Iris pigment epithelial cell (primary cell): ENCODE measurements at regions not wholly inside any gene's neighbourhood (a gene's known extent, or its start where the extent isn't known, plus 50 kb on each side); places are given as distances from the start of the nearest gene placed in this dataset.

Experiments used
- DNase-seq: peaks from one replicate; pipeline ENCODE4 v3.0.0-alpha.2; 2011; ENCODE audit warnings: low read depth

- DNase-seq = no peak
These were observed 51.3 kb upstream of the PTPN3 start for GRCh38 chr9:109549386-109549785.

DNA sequence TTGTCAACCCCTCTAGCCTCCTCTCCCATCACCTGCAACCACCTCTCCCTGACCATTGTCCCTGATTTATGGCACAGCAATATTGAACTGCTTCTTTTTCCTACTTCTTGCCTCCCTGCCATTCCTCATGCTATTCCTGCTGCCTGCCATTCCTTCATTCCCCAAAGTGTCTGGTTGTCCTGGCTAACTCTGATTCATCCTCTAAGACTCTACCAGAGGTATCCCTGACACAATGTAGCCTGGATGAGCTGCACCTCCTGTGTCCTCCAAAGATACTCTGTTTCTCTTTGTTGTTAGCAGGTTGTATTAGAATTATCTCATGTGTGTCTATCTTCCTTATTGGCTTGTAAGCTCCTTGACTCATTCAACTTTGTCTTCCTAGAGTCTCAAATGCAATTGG is 53.5 kb upstream of the PTPN3 start:
- DNase-seq = no peak

DNA sequence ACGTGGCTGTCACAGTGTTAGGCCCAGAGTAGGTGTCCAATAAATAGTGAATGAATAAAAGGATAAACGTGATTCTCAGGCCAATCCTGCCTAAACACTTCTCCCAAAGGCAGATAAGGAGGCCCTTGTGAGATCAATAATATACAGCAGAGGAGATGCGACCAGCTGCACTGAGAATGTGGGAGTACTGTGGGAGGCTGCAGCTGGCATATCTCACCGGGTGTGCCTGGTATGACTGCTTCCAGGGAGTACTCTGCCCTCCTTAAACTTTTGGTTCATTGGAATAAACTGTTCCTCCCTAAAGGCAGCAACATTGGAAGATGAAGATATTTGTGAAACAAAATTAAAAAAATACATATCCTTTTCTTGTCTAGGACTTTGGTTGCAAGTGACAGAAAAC is 57.1 kb upstream of the PTPN3 start:
- no peak for DNase-seq

- peak; percentile 4 for DNase-seq
These were observed 58.0 kb upstream of the PTPN3 start for GRCh38 chr9:109556061-109556460.

DNA sequence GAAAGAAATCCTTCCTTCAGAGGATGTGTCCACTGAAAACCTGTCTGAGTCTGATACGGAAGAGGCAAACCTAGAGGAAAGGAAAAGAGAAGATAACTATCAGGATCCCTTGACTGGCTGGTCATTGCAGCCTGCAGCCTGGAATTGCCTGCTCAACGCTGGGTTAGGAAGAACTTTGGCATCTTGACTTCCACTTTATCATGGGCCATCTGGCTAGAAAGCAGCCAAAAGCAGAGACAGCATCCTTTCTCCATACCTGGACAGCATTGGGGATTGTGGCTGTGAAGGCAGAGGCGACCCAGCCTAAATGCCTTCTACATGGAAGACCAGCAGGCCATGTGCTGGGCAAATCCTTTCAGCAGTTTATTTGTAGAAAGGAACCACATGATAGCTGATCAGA is 58.7 kb upstream of the PTPN3 start:
- no peak for DNase-seq

- no peak for DNase-seq
These were observed 59.4 kb upstream of the PTPN3 start for GRCh38 chr9:109557481-109557880.

- no peak for DNase-seq
These were observed 60.6 kb upstream of the PTPN3 start for GRCh38 chr9:109558718-109559151.

GRCh38 chr9:109560470-109561132 is 62.5 kb upstream of the PTPN3 start:
- no peak for DNase-seq

DNA sequence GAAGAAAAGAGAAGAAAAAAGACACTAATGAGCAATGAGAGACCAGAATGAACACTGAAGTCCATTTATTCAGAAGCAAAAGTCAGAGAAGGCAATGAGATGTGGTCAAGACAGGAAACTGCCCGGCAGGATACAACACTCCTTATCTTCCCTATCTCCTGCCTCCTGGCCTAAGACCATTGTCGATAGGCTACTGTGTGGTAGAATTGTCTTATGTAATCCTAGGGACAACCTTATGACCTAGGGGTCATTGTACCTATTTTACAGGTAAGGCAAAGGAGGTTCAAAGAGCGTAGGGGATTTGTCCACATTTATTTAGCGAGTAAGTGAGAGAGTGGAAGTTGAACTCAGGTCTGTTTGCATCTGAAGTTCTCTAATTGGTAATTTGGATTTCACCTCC is 63.0 kb upstream of the PTPN3 start:
- DNase-seq = no peak

GRCh38 chr9:109568089-109568488 is 70.0 kb upstream of the PTPN3 start:
- no peak for DNase-seq

DNA sequence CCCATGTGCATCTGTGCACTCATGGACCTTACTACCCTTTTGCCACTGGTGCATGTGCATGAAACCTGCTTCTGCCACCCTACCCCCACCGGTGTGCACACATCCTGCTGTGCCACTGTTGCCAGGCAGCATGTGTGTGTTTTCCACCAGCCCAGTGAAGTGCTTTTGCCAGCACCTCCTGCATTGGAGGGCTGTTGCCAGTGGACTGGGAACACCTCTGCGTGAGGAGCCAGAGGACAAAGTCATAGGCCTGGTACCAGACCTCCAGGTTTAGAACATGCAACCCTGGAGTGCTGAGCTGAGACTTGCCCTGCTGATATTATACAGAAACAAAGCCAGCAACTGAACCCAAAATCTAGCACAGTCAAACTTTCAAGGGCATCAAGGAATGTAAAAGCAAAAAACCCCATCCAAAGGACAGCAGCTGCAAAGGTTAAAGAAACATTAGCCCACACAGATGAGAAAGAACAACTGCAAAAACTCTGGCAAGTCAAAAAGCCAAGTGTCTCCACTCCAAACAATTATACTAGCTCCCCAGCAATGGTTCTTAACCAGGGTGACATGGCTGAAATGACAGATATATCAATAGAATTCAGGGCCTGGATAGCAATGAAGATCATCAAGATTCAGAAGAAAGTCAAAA is 70.6 kb upstream of the PTPN3 start:
- DNase-seq = no peak

GRCh38 chr9:109574061-109574882 is 76.2 kb upstream of the PTPN3 start:
- peak; percentile 64 for DNase-seq

DNA sequence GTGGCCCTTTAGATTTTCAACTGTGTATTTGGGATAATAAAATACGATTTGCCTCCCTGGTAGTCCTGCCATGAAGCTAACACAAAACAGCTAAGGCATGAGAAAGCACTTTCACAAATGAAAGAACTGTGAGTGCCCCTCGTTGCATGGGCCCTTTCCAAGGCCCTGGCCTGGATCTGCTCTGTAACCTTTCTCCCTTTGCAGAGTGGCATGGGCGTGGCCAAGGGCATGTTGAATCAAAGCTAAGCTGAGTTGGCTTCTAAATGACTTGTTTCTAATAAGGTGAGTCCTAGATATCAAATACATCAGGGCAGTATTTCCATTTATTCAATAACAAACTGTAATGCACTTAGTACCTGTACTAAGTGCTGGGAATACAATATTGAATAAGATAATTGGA is 78.7 kb upstream of the PTPN3 start:
- no peak for DNase-seq

DNA sequence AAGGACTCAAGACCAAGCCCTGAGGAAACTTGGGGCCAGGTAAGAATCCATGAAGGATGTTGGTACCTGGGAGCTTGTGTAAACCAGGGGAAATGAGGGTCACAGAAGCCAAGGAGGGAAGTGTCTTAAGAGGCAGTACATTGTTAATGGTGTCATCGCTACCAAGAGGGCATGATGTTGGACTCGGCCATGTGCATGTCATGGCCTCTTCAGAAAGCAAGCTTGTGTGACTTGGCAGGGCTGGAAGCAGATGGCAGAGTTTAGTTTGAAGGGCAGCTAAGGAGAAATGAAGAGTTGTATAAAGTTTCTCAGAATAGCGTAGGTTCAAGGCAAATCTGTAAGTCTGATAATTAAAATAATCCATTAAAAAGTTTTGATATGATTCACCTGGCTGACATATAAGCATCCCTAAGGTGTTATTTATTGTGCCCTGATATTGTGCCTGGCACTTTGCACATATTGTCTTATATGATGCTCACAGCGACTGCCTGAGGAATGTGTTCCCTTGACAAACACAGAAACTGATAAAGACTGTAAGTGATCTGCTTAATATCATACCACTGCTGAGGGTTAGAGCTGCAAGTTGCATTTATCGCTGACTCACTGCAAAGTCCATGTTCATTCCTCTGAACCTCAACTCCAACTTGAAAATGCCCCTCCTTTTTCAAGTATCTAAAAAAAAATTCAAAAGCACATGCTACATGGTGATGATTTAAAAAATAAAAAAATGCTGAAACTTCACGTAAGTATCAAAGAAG is 81.3 kb upstream of the PTPN3 start:
- DNase-seq = peak; percentile 18

GRCh38 chr9:109582386-109582785 is 84.3 kb upstream of the PTPN3 start:
- DNase-seq = no peak

GRCh38 chr9:109584205-109584604 is 86.1 kb upstream of the PTPN3 start:
- no peak for DNase-seq

DNA sequence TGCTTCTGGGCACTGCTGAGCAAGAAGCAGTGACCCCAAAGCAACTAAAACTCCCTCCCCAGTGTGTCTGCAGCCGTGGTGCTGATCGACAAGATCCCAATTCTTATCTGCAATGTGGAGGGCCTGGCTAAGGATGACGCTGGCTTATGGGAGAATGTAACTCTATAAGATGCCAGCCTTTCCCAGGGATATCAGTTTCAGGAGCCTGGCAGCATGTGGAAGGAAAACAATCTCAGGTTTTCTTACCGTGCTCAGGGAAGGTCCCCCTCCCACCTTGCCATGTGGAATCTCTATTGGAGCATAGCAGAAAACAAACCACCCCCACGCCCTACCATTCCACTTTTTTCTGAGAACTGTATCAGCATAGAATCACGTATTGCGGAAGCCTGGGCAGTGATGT is 87.7 kb upstream of the PTPN3 start:
- DNase-seq = no peak

- no peak for DNase-seq
These were observed 88.9 kb upstream of the PTPN3 start for GRCh38 chr9:109586993-109587392.

- DNase-seq = no peak
These were observed 90.3 kb upstream of the PTPN3 start for GRCh38 chr9:109588415-109588814.

- no peak for DNase-seq
These were observed 92.9 kb upstream of the PTPN3 start for GRCh38 chr9:109590966-109591365.

GRCh38 chr9:109591691-109592090 is 93.6 kb upstream of the PTPN3 start:
- DNase-seq = no peak

DNA sequence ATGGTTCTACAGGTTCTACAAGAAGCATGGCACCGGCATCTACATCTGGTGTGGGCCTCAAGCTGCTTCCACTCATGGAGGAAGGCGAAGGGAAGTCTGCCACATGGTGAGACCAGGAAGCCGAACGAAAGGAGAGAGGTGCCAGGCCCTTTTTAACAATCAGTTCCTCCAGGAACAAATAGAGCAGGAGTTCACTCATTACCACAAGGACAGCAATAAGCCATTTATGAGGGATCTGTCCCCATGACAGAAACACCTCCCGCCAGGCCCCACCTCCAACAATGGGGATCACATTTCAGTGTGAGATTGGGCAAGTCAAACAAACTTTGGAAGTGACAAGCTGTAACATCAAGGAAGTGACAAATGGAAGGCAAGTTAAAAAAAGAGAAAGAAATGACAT is 95.5 kb upstream of the PTPN3 start:
- no peak for DNase-seq
